GM12878 (cell line): ENCODE measurements at regions not wholly inside any gene's neighbourhood (a gene's known extent, or its start where the extent isn't known, plus 50 kb on each side); places are given as distances from the start of the nearest gene placed in this dataset.

ENCODE experiments used
- ATAC-seq: fragments of 200-7000 bp; cut with Tn5 transposase; 3 replicates; pipeline ENCODE4 v1.9.1; 2020; ENCODE audit warnings: mild to moderate bottlenecking, moderate library complexity
- BruUV-seq: library from RNA; stranded (reverse); fragments of 400-500 nt; replicated peaks from 2 replicates; lab custom pipeline; 2021; lab: Mats Ljungman, UMichigan
- CTCF ChIA-PET: fragments of 300-600 bp; sonication (Branson Sonifier 250); formaldehyde crosslinking; extraction: SDS; loops from one replicate; lab custom pipeline; 2021; ENCODE audit warnings: inconsistent platforms; lab: Yijun Ruan, JAX
- POLR2A ChIA-PET: fragments of 350-600 bp; formaldehyde crosslinking; extraction: SDS; loops from one replicate; lab custom pipeline; 2021; ENCODE audit warnings: inconsistent platforms; lab: Charles Lee
- RAD21 ChIA-PET: fragments of 300-600 bp; sonication (Branson Sonifier 250); formaldehyde crosslinking; loops from one replicate; lab custom pipeline; 2023; ENCODE audit warnings: antibody characterized with exemption; ENCODE audit not compliant: unreplicated experiment; lab: Charles Lee
- SMC1A ChIA-PET: fragments of 300-600 bp; sonication (Branson Sonifier 250); formaldehyde crosslinking; loops from one replicate; lab custom pipeline; 2023; ENCODE audit not compliant: unreplicated experiment, uncharacterized antibody; lab: Charles Lee
- DNase-seq: peaks from one replicate; pipeline ENCODE4 v3.0.0-alpha.2; 2011; ENCODE audit warnings: low read depth, low spot score
- FAIRE-seq: peaks from 3 replicates; lab custom pipeline; 2011; peaks lifted over from hg19 to GRCh38; lab: Jason Lieb, UNC
- H2AFZ ChIP-seq: 2 replicates; pipeline ENCODE4 v1.6.0; 2011; ENCODE audit warnings: low read depth, low read length, control low read depth; ENCODE audit not compliant: control insufficient read depth
- H3K27ac ChIP-seq: 2 replicates; pipeline ENCODE4 v1.5.1; 2011; ENCODE audit warnings: control low read depth; ENCODE audit not compliant: control insufficient read depth, insufficient read depth
- H3K27me3 ChIP-seq, 2 experiments: replicated peaks in 1 of 2; 2 replicates each; pipeline versions ENCODE4 v1.6.0 to v1.6.1; 2011; ENCODE audit warnings: low read length in 1 of 2; ENCODE audit not compliant: control insufficient read depth in 2 of 2, insufficient read depth in 2 of 2
- H3K36me3 ChIP-seq, 2 experiments: 2 replicates each; pipeline ENCODE4 v1.5.1; 2011; ENCODE audit warnings: low read length in 1 of 2; ENCODE audit not compliant: control insufficient read depth in 2 of 2, insufficient read depth in 2 of 2
- H3K4me1 ChIP-seq: 2 replicates; pipeline ENCODE4 v1.6.1; 2011; ENCODE audit warnings: mild to moderate bottlenecking, low read length, moderate library complexity, mixed read lengths; ENCODE audit not compliant: control insufficient read depth, insufficient read depth
- H3K4me2 ChIP-seq: 2 replicates; pipeline ENCODE4 v1.6.0; 2011; ENCODE audit warnings: control low read depth; ENCODE audit not compliant: control insufficient read depth, insufficient read depth
- H3K4me3 ChIP-seq: fragments of 200-600 bp; sonication (generic); 2 replicates; pipeline ENCODE4 v1.5.1; 2016
- H3K79me2 ChIP-seq: 2 replicates; pipeline ENCODE4 v1.6.0; 2011; ENCODE audit warnings: low read length; ENCODE audit not compliant: control insufficient read depth, insufficient read depth
- H3K9ac ChIP-seq: 2 replicates; pipeline ENCODE4 v1.8.0; 2011; ENCODE audit warnings: low read length, control low read depth, mixed read lengths; ENCODE audit not compliant: control insufficient read depth, insufficient read depth
- H3K9me3 ChIP-seq: replicated peaks from 3 replicates; pipeline ENCODE4 v1.5.1; 2011; ENCODE audit warnings: mild to moderate bottlenecking, low read length; ENCODE audit not compliant: control insufficient read depth, insufficient read depth
- H4K20me1 ChIP-seq: 2 replicates; pipeline ENCODE4 v1.6.0; 2011; ENCODE audit not compliant: control insufficient read depth, insufficient read depth
- BRCA1 ChIP-seq: IDR thresholded peaks from 2 replicates; pipeline ENCODE4 v1.6.1; 2011; ENCODE audit warnings: low read depth, low read length, improper control_type of control experiment
- DPF2 ChIP-seq: fragments of 450-650 bp; IDR thresholded peaks from 2 replicates; pipeline ENCODE4 v1.6.1; 2017; ENCODE audit warnings: mild to moderate bottlenecking
- JUNB ChIP-seq: IDR thresholded peaks from 2 replicates; pipeline ENCODE4 v1.6.1; 2016; ENCODE audit warnings: antibody characterized with exemption, mild to moderate bottlenecking
- NFYA ChIP-seq: IDR thresholded peaks from 2 replicates; pipeline ENCODE4 v1.6.1; 2011; ENCODE audit warnings: low read depth, mild to moderate bottlenecking, low read length, improper control_type of control experiment, borderline replicate concordance
- POLR2A ChIP-seq: IDR thresholded peaks from 2 replicates; pipeline ENCODE4 v1.6.1; 2011; ENCODE audit warnings: low read depth, mild to moderate bottlenecking, low read length
- POU2F2 ChIP-seq: IDR thresholded peaks from 3 replicates; pipeline ENCODE4 v1.6.1; 2011; ENCODE audit warnings: low read depth, mild to moderate bottlenecking, low read length, borderline replicate concordance
- SMAD5 ChIP-seq: IDR thresholded peaks from 2 replicates; pipeline ENCODE4 v1.6.1; 2016; ENCODE audit warnings: antibody characterized with exemption, low read depth
- STAT1 ChIP-seq: fragments of 450-650 bp; conservative IDR thresholded peaks from 2 replicates; pipeline ENCODE4 v1.6.1; 2014; ENCODE audit warnings: antibody characterized with exemption, mild to moderate bottlenecking
- TBL1XR1 ChIP-seq: IDR thresholded peaks from 2 replicates; pipeline ENCODE4 v1.6.1; 2012; ENCODE audit warnings: low read depth, low read length, improper control_type of control experiment
- ZBED1 ChIP-seq: IDR thresholded peaks from 2 replicates; pipeline ENCODE4 v1.6.1; 2016; ENCODE audit warnings: borderline replicate concordance
- WGBS: methylation state at CpG from one replicate; pipeline ENCODE4 v1.1.6; 2016; ENCODE audit warnings: low lambda C conversion rate; ENCODE audit not compliant: insufficient replicate concordance, insufficient coverage; ENCODE audit errors: missing lambda C conversion rate; 5-methylcytosine and 5-hydroxymethylcytosine counted together
- in situ Hi-C: fragments of 300-500 bp; cut with MboI; formaldehyde crosslinking; loops from 9 replicates; pipeline ENCODE4 v1.14.3; 2018; ENCODE audit warnings: mixed read lengths
- intact Hi-C: fragments of 100-400 bp; cut with micrococcal nuclease; formaldehyde crosslinking; loops from one replicate; pipeline ENCODE4 v1.14.2; 2022; ENCODE audit not compliant: unreplicated experiment
- TF ChIP-seq, protein P1 (sequence below): fragments of 450-650 bp; IDR thresholded peaks from 2 replicates; pipeline ENCODE4 v1.6.1; 2016; ENCODE audit warnings: mild to moderate bottlenecking

DNA sequence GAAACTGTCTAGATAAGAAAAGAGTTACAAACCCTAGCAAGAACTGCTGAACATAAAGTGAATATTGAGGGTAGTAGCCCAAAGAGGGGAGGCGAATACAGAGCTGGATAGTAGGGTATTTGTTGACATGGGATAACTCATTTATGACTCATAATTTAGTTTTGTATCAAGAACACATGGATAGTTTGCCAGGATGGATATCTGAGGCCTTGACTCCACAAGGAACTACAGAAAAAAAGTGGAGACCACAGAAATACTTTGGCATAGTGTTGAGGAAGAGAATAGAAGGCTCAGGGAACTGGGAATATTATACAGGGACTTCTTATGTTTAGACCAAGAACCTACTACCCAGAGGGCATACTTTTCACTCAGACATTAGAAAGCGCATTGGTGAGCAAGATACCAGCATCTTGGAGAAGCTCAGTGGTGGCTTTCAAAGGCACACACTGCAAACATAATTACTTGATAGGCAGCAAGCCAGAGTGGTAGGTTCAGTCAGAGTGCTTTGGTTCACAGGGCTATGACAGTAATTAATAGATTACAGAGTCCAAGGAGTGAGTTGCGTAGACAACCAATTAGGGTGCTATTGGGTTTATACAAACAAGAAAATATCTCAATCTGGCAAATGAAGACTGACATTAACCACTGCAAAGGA, 51.9 kb upstream of the ZBTB7C start:
- H3K36me3 ChIP-seq, result no peaks in the 10 kb centered on the region
- no peaks in the 10 kb centered on the region for H4K20me1 ChIP-seq
- H3K4me2 ChIP-seq, result no peak overlapping the region
- H3K27me3 ChIP-seq, result no peaks in the 10 kb centered on the region; a peak in 1 of 4 replicates
- ATAC-seq (no peak), FAIRE-seq (no peak), DNase-seq (no peak)
- CTCF ChIA-PET, result interaction anchor here (0.6 to 3.7 kb wide), 4 partner anchors 15 to 690 kb away, joined by 3 to 17 read pairs (median 6); no protein-coding TSS in a partner anchor
- POLR2A ChIA-PET, result no interaction called here
- in situ Hi-C loops, result no loop called here
- H3K9me3 ChIP-seq, result no peaks in the 10 kb centered on the region
- no peak overlapping the region for H3K9ac ChIP-seq
- RAD21 ChIA-PET, result no interaction called here
- no peaks in the 10 kb centered on the region for H3K79me2 ChIP-seq
- no peak overlapping the region for H3K4me3 ChIP-seq
- intact Hi-C loops, result no loop called here
- WGBS, result 28% methylated on average over 3 of the region's 3 CpGs
- no peaks in the 10 kb centered on the region for H3K4me1 ChIP-seq
- no TSS peak for BruUV-seq
- SMC1A ChIA-PET, result no interaction called here
- TF ChIP-seq DPF2 (no peak), POLR2A (no peak), JUNB (no peak), NFYA (no peak), POU2F2 (no peak), BRCA1 (no peak), STAT1 (no peak), TBL1XR1 (no peak), SMAD5 (no peak), ZBED1 (no peak)
- TF ChIP-seq, protein P1, sequence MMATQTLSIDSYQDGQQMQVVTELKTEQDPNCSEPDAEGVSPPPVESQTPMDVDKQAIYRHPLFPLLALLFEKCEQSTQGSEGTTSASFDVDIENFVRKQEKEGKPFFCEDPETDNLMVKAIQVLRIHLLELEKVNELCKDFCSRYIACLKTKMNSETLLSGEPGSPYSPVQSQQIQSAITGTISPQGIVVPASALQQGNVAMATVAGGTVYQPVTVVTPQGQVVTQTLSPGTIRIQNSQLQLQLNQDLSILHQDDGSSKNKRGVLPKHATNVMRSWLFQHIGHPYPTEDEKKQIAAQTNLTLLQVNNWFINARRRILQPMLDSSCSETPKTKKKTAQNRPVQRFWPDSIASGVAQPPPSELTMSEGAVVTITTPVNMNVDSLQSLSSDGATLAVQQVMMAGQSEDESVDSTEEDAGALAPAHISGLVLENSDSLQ, result no peak
- no peak overlapping the region for H2AFZ ChIP-seq
- H3K27ac ChIP-seq, result no peak overlapping the region
